ENCODE measurements at regions not wholly inside any gene's neighbourhood (a gene's known extent, or its start where the extent isn't known, plus 50 kb on each side); places are given as distances from the start of the nearest gene placed in this dataset.

DNA sequence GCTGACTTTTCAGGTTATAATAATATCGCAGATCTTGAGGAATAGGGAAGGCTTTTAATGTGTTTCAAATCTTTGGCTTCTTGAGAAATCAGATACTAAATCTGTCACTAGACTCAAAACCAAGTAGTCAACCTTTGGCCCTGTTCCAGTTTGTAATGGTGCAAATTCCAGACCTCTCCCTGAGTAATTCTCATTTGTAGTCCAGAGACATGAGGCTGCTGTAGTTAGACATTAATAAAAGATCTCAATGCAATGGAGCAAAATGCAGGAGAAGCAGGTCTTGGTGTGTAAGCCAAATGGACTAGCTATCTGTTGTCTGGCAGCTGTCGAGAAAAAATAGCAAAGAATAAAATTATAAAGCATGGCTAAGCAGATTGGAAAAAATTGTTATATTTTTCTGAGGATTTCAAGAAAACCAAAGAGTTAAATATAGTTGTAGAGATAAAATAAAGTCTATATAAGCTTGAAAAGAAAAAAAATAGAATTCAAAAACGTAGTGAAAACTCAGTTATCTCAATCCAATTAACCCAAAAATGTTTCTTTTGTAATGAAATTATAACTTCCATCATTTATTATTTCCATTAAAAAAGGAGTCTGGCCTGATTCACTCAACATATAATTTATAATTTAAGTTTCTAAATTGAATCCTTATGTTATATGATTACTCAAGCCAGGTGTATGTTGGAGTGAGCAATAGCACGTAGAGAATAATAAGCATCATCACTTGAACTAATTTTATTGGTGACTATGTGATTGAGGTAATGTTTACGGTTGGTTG, 161.5 kb upstream of the ADGRB3 start:
- no peak overlapping the region for H3K4me3 ChIP-seq (ENCODE audit: low read length)
- no peaks in the 10 kb centered on the region for H3K4me1 ChIP-seq (ENCODE audit: low read length)
- no peak overlapping the region for H2AFZ ChIP-seq (ENCODE audit: low read length)
- no peaks in the 10 kb centered on the region for H3K36me3 ChIP-seq (replicated peaks; ENCODE audit: insufficient read depth, low read length)
- no peak for DNase-seq
- H3K4me2 ChIP-seq (ENCODE audit: low read depth, low read length), result no peak overlapping the region
- no peaks in the 10 kb centered on the region for H3K9me3 ChIP-seq (replicated peaks; ENCODE audit: insufficient read depth, low read length)
- no peaks in the 10 kb centered on the region for H3K79me2 ChIP-seq (ENCODE audit: low read length)
- no peak overlapping the region for H3K27ac ChIP-seq (ENCODE audit: low read length)
- no peak overlapping the region for H3K9ac ChIP-seq (ENCODE audit: low read length)
- no peaks in the 10 kb centered on the region for H3K9me2 ChIP-seq (replicated peaks; ENCODE audit: insufficient read depth, low read length)
- TF ChIP-seq EZH2 (optimal IDR thresholded peaks at IDR 0.05; ENCODE audit: low read depth, low read length) (no peak), EZH2phosphoT487 (IDR thresholded peaks at IDR 0.05; ENCODE audit: low read length) (no peak)
- H3K27me3 ChIP-seq (replicated peaks; ENCODE audit: insufficient read depth, low read length), result no peaks in the 10 kb centered on the region
- no peaks in the 10 kb centered on the region for H3F3A ChIP-seq (ENCODE audit: insufficient read depth, low read length)
- H4K20me1 ChIP-seq (ENCODE audit: insufficient read depth, low read length), result no peaks in the 10 kb centered on the region

DNA sequence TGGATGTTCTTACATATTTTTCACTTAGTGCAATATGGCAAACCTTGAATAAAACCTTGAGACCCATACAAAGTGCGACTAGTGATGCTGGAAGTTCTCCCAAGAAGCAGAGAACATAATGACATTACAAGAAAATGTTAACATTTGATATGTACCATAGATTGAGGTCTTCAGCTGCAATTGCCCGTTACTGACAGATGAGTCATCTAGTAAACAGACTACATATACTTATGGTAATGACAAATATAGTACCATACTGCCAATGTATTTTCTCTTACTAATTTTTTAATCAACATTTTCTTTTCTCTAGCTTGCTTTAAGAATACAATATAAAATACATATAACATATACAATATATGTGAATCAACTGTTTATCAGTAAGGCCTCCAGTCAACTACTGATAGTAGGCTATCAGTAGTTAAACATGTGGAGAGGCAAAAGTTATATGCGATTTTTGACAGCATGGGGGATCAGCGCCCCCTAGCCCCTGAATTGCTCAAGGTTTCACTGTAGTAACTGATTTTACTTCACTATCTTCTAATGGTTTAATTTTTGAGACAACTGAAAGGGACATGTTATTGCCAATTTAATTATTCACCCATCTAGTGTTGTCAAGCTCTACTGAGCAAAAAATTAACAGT, 166.7 kb upstream of the ADGRB3 start:
- H3K36me3 ChIP-seq (replicated peaks; ENCODE audit: insufficient read depth, low read length), result no peaks in the 10 kb centered on the region
- no peaks in the 10 kb centered on the region for H4K20me1 ChIP-seq (ENCODE audit: insufficient read depth, low read length)
- no peak overlapping the region for H3K27ac ChIP-seq (ENCODE audit: low read length)
- no peak overlapping the region for H2AFZ ChIP-seq (ENCODE audit: low read length)
- H3K9ac ChIP-seq (ENCODE audit: low read length), result no peak overlapping the region
- H3K4me3 ChIP-seq (ENCODE audit: low read length), result no peak overlapping the region
- H3K79me2 ChIP-seq (ENCODE audit: low read length), result no peaks in the 10 kb centered on the region
- TF ChIP-seq, protein P1, sequence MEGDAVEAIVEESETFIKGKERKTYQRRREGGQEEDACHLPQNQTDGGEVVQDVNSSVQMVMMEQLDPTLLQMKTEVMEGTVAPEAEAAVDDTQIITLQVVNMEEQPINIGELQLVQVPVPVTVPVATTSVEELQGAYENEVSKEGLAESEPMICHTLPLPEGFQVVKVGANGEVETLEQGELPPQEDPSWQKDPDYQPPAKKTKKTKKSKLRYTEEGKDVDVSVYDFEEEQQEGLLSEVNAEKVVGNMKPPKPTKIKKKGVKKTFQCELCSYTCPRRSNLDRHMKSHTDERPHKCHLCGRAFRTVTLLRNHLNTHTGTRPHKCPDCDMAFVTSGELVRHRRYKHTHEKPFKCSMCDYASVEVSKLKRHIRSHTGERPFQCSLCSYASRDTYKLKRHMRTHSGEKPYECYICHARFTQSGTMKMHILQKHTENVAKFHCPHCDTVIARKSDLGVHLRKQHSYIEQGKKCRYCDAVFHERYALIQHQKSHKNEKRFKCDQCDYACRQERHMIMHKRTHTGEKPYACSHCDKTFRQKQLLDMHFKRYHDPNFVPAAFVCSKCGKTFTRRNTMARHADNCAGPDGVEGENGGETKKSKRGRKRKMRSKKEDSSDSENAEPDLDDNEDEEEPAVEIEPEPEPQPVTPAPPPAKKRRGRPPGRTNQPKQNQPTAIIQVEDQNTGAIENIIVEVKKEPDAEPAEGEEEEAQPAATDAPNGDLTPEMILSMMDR (IDR thresholded peaks at IDR 0.05; ENCODE audit: low read length), result no peak
- TF ChIP-seq EZH2 (optimal IDR thresholded peaks at IDR 0.05; ENCODE audit: low read depth, low read length) (no peak), EZH2phosphoT487 (IDR thresholded peaks at IDR 0.05; ENCODE audit: low read length) (no peak)
- no peak overlapping the region for H3K4me2 ChIP-seq (ENCODE audit: low read depth, low read length)
- no peaks in the 10 kb centered on the region for H3F3A ChIP-seq (ENCODE audit: insufficient read depth, low read length)
- H3K4me1 ChIP-seq (ENCODE audit: low read length), result no peaks in the 10 kb centered on the region
- no peaks in the 10 kb centered on the region for H3K9me2 ChIP-seq (replicated peaks; ENCODE audit: insufficient read depth, low read length)
- no peaks in the 10 kb centered on the region for H3K27me3 ChIP-seq (replicated peaks; ENCODE audit: insufficient read depth, low read length)
- no peaks in the 10 kb centered on the region for H3K9me3 ChIP-seq (replicated peaks; ENCODE audit: insufficient read depth, low read length)
- DNase-seq, result no peak

DNA sequence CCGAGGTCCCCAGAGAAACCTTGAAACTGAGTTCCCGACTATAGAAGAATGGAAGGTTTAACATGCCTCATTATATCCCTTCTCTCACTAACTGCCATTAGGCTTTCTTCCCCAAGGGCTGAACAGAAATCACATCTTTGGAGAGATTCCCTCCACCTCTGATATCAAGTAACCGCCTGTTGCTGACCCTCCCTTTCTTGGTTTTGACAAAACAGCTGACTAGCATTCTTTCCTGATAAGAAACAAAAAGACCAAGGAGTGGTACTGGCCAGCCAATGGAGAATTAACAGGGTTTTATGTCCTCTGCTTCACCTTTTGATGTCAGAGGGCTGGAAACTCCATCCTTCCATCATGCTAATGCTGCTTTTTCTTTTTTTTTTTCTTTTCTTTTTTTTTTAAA, 176.6 kb upstream of the ADGRB3 start:
- Histone ChIP-seq H3K4me2 (ENCODE audit: low read depth, low read length) (no peak overlapping the region), H3K27me3 (replicated peaks; ENCODE audit: insufficient read depth, low read length) (no peaks in the 10 kb centered on the region), H3K36me3 (replicated peaks; ENCODE audit: insufficient read depth, low read length) (no peaks in the 10 kb centered on the region), H3K9me2 (replicated peaks; ENCODE audit: insufficient read depth, low read length) (no peaks in the 10 kb centered on the region), H3F3A (ENCODE audit: insufficient read depth, low read length) (no peaks in the 10 kb centered on the region), H4K20me1 (ENCODE audit: insufficient read depth, low read length) (no peaks in the 10 kb centered on the region), H3K79me2 (ENCODE audit: low read length) (no peaks in the 10 kb centered on the region), H3K27ac (ENCODE audit: low read length) (no peak overlapping the region), H3K9me3 (replicated peaks; ENCODE audit: insufficient read depth, low read length) (no peaks in the 10 kb centered on the region), H3K4me1 (ENCODE audit: low read length) (no peaks in the 10 kb centered on the region), H3K4me3 (ENCODE audit: low read length) (no peak overlapping the region), H2AFZ (ENCODE audit: low read length) (no peak overlapping the region), H3K9ac (ENCODE audit: low read length) (no peak overlapping the region)
- DNase-seq, result no peak
- TF ChIP-seq EZH2 (optimal IDR thresholded peaks at IDR 0.05; ENCODE audit: low read depth, low read length) (no peak), EZH2phosphoT487 (IDR thresholded peaks at IDR 0.05; ENCODE audit: low read length) (no peak)
- TF ChIP-seq, protein P1 (IDR thresholded peaks at IDR 0.05; ENCODE audit: low read length), result no peak

DNA sequence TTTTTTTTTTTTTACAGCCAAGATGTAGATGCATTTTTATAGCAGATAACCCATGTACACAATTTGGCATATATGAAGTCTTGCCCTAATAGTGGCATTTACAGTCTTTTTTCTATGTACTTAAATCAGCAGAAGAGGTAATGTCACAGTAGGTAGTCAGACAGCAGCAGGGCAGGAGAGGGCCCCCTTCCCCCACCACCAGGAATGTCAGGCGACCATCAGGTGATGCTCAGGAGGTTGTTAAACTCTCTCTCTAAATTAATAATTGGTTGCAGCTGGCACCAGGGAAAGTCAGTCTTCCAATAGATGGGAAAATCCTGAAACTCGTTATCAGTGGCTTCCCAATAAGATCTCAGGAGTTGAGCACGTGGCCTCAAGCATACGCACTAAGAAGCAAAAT, 188.0 kb upstream of the ADGRB3 start:
- Histone ChIP-seq H3K9me2 (replicated peaks; ENCODE audit: insufficient read depth, low read length) (no peaks in the 10 kb centered on the region), H3K79me2 (ENCODE audit: low read length) (no peaks in the 10 kb centered on the region), H3F3A (ENCODE audit: insufficient read depth, low read length) (no peaks in the 10 kb centered on the region), H3K36me3 (replicated peaks; ENCODE audit: insufficient read depth, low read length) (no peaks in the 10 kb centered on the region), H3K4me2 (ENCODE audit: low read depth, low read length) (no peak overlapping the region), H3K9me3 (replicated peaks; ENCODE audit: insufficient read depth, low read length) (no peaks in the 10 kb centered on the region), H3K4me3 (ENCODE audit: low read length) (no peak overlapping the region), H4K20me1 (ENCODE audit: insufficient read depth, low read length) (no peaks in the 10 kb centered on the region), H3K27me3 (replicated peaks; ENCODE audit: insufficient read depth, low read length) (no peaks in the 10 kb centered on the region), H3K27ac (ENCODE audit: low read length) (no peak overlapping the region), H3K4me1 (ENCODE audit: low read length) (no peaks in the 10 kb centered on the region), H3K9ac (ENCODE audit: low read length) (no peak overlapping the region), H2AFZ (ENCODE audit: low read length) (no peak overlapping the region)
- DNase-seq, result no peak
- TF ChIP-seq EZH2phosphoT487 (IDR thresholded peaks at IDR 0.05; ENCODE audit: low read length) (no peak), EZH2 (optimal IDR thresholded peaks at IDR 0.05; ENCODE audit: low read depth, low read length) (no peak)
- TF ChIP-seq, protein P1 (IDR thresholded peaks at IDR 0.05; ENCODE audit: low read length), result no peak
